ENCODE measurements at regions not wholly inside any gene's neighbourhood (a gene's known extent, or its start where the extent isn't known, plus 50 kb on each side); places are given as distances from the start of the nearest gene placed in this dataset.
"Not testable (repeated sequence)": the region's sequence is repeated elsewhere in the genome, so short reads cannot be mapped to it uniquely, and the experiment has no call there.

- TF ChIP-seq CTCF (IDR thresholded peaks at IDR 0.05); POLR2A (IDR thresholded peaks at IDR 0.05); POLR2AphosphoS5 (IDR thresholded peaks at IDR 0.05; ENCODE audit: insufficient read depth in 1 of 2, low read depth in 1 of 2): not testable (repeated sequence)
These were observed 391.7 kb upstream of the LRFN5 start for GRCh38 chr14:41214978-41215377.
